Endodermal cell (in vitro differentiated cells): ENCODE measurements at regions not wholly inside any gene's neighbourhood (a gene's known extent, or its start where the extent isn't known, plus 50 kb on each side); places are given as distances from the start of the nearest gene placed in this dataset.

Source experiments
- DNase-seq: peaks from one replicate; pipeline ENCODE4 v3.0.0-alpha.2; 2017
- H3K27ac ChIP-seq: 2 replicates; pipeline ENCODE4 v1.5.1; 2013; ENCODE audit warnings: mild to moderate bottlenecking, low read depth, low read length, moderate library complexity
- H3K27me3 ChIP-seq: 2 replicates; pipeline ENCODE4 v1.6.1; 2013; ENCODE audit warnings: mild to moderate bottlenecking, low read length, moderate library complexity; ENCODE audit not compliant: insufficient read depth, control insufficient read depth, poor library complexity, severe bottlenecking
- H3K36me3 ChIP-seq: 2 replicates; pipeline ENCODE4 v1.7.0; 2013; ENCODE audit warnings: mild to moderate bottlenecking, low read length, moderate library complexity; ENCODE audit not compliant: control insufficient read depth, insufficient read depth
- H3K4me1 ChIP-seq: one replicate; pipeline ENCODE4 v1.7.0; 2013; ENCODE audit warnings: low read length; ENCODE audit not compliant: control insufficient read depth, insufficient read depth
- H3K4me3 ChIP-seq: 2 replicates; pipeline ENCODE4 v1.5.1; 2013; ENCODE audit warnings: mild to moderate bottlenecking, low read length, moderate library complexity
- H3K9ac ChIP-seq: 2 replicates; pipeline ENCODE4 v1.6.1; 2013; ENCODE audit warnings: mild to moderate bottlenecking, low read length, moderate library complexity; ENCODE audit not compliant: poor library complexity, severe bottlenecking; ENCODE audit errors: extremely low read depth
- H3K9me3 ChIP-seq: 2 replicates; pipeline ENCODE4 v1.6.1; 2013; ENCODE audit warnings: mild to moderate bottlenecking, low read length, moderate library complexity; ENCODE audit not compliant: control insufficient read depth
- H3K27ac Mint-ChIP-seq: 2 replicates; pipeline ENCODE4 v1.8.0; 2020; ENCODE audit warnings: mixed read lengths
- H3K27me3 Mint-ChIP-seq: 2 replicates; pipeline ENCODE4 v1.8.0; 2021; ENCODE audit warnings: mild to moderate bottlenecking, mixed read lengths; ENCODE audit not compliant: insufficient read depth
- H3K36me3 Mint-ChIP-seq: 2 replicates; pipeline ENCODE4 v1.8.0; 2020; ENCODE audit warnings: low read depth, mixed read lengths
- H3K4me1 Mint-ChIP-seq: 2 replicates; pipeline ENCODE4 v1.8.0; 2020; ENCODE audit warnings: mixed read lengths
- H3K4me3 Mint-ChIP-seq: 2 replicates; pipeline ENCODE4 v1.8.0; 2020; ENCODE audit warnings: mild to moderate bottlenecking, moderate library complexity, mixed read lengths
- H3K9me3 Mint-ChIP-seq: 2 replicates; pipeline ENCODE4 v1.8.0; 2020; ENCODE audit warnings: mild to moderate bottlenecking, mixed read lengths
- CTCF ChIP-seq: fragments of 200-600 bp; sonication (generic); conservative IDR thresholded peaks from 2 replicates; pipeline ENCODE4 v1.5.0; 2021; ENCODE audit warnings: antibody characterized with exemption, mild to moderate bottlenecking
- WGBS, 2 experiments: methylation state at CpG; one replicate each; pipeline versions ENCODE4 v1.1.5 to v1.1.7; 2013; ENCODE audit warnings: missing lambda C conversion rate in 2 of 2, mixed read lengths in 1 of 2; ENCODE audit not compliant: insufficient coverage in 1 of 2, insufficient read length in 1 of 2; 5-methylcytosine and 5-hydroxymethylcytosine counted together

- Histone ChIP-seq H3K9ac (no peak overlapping the region), H3K36me3 (no peaks in the 10 kb centered on the region), H3K27ac (no peak overlapping the region), H3K4me3 (no peak overlapping the region), H3K9me3 (no peaks in the 10 kb centered on the region), H3K4me1 (no peaks in the 10 kb centered on the region), H3K27me3 (no peaks in the 10 kb centered on the region)
- Mint-ChIP-seq H3K4me1 (peaks cover 4% of the 10 kb centered on the region), H3K27me3 (no peaks in the 10 kb centered on the region), H3K36me3 (no peaks in the 10 kb centered on the region), H3K4me3 (no peak overlapping the region), H3K9me3 (no peaks in the 10 kb centered on the region), H3K27ac (no peak overlapping the region)
- no peak for DNase-seq
- TF ChIP-seq CTCF, result no peak
- 73 to 92% methylated on average over 3 of the region's 3 CpGs for WGBS, 2 experiments
Measured at GRCh38 chr1:187909382-187909781, 1080.6 kb downstream of the PLA2G4A start.

- Histone ChIP-seq H3K27me3 (no peaks in the 10 kb centered on the region), H3K4me3 (no peak overlapping the region), H3K9ac (no peak overlapping the region), H3K4me1 (no peaks in the 10 kb centered on the region), H3K36me3 (no peaks in the 10 kb centered on the region), H3K27ac (no peak overlapping the region), H3K9me3 (no peaks in the 10 kb centered on the region)
- Mint-ChIP-seq H3K27me3 (peaks cover under 1% of the 10 kb centered on the region), H3K4me1 (no peaks in the 10 kb centered on the region), H3K4me3 (no peak overlapping the region), H3K9me3 (no peaks in the 10 kb centered on the region), H3K27ac (no peak overlapping the region), H3K36me3 (no peaks in the 10 kb centered on the region)
- TF ChIP-seq CTCF, result no peak
- no peak for DNase-seq
Measured at GRCh38 chr1:187911820-187912219, 1083.1 kb downstream of the PLA2G4A start.

GRCh38 chr1:187920976-187921375 is 1092.2 kb downstream of the PLA2G4A start:
- H3K27me3 Mint-ChIP-seq, result peaks cover 3% of the 10 kb centered on the region
- Histone ChIP-seq H3K27me3 (no peaks in the 10 kb centered on the region), H3K9ac (no peak overlapping the region), H3K36me3 (no peaks in the 10 kb centered on the region), H3K27ac (no peak overlapping the region), H3K9me3 (no peaks in the 10 kb centered on the region), H3K4me1 (no peaks in the 10 kb centered on the region), H3K4me3 (no peak overlapping the region)
- no peaks in the 10 kb centered on the region for H3K36me3 Mint-ChIP-seq
- H3K27ac Mint-ChIP-seq, result no peak overlapping the region
- H3K9me3 Mint-ChIP-seq, result no peaks in the 10 kb centered on the region
- no peaks in the 10 kb centered on the region for H3K4me1 Mint-ChIP-seq
- no peak overlapping the region for H3K4me3 Mint-ChIP-seq
- TF ChIP-seq CTCF, result no peak
- no peak for DNase-seq
- 85% methylated on average over 1 of the region's 1 CpG; no CpG with 5 or more reads in 1 of the 2 experiments for WGBS, 2 experiments
